PFSK-1 (cell line): ENCODE measurements at regions not wholly inside any gene's neighbourhood (a gene's known extent, or its start where the extent isn't known, plus 50 kb on each side); places are given as distances from the start of the nearest gene placed in this dataset.

Experiments used
- FOXP2 ChIP-seq: optimal IDR thresholded peaks from 2 replicates; pipeline ENCODE3; 2011; ENCODE audit warnings: borderline replicate concordance, control low read depth, inconsistent platforms; ENCODE audit not compliant: insufficient read depth; ENCODE audit errors: extremely low read length, extremely low read depth
- POLR2AphosphoS5 ChIP-seq: IDR thresholded peaks from 2 replicates; pipeline ENCODE4 v1.6.1; 2012; ENCODE audit warnings: low read depth, mild to moderate bottlenecking, control low read depth, low read length, moderate library complexity
- SIN3A ChIP-seq: IDR thresholded peaks from 2 replicates; pipeline ENCODE4 v1.6.1; 2012; ENCODE audit warnings: mild to moderate bottlenecking, low read length, moderate library complexity, borderline replicate concordance; ENCODE audit not compliant: insufficient read depth
- TAF1 ChIP-seq: IDR thresholded peaks from 2 replicates; pipeline ENCODE4 v1.6.1; 2012; ENCODE audit warnings: low read length, control low read depth, borderline replicate concordance; ENCODE audit not compliant: insufficient read depth
- TF ChIP-seq, protein P1 (sequence below), 2 experiments: IDR thresholded peaks; 2 replicates each; pipeline versions ENCODE4 v1.6.1 to v1.8.0; 2011 to 2012; ENCODE audit warnings: low read depth in 2 of 2, low read length in 2 of 2, control low read depth in 1 of 2, inconsistent platforms in 1 of 2, mild to moderate bottlenecking in 1 of 2, moderate library complexity in 1 of 2; ENCODE audit not compliant: insufficient read depth in 1 of 2

- TF ChIP-seq FOXP2 (no peak), TAF1 (no peak), SIN3A (no peak), POLR2AphosphoS5 (no peak)
- TF ChIP-seq, protein P1, sequence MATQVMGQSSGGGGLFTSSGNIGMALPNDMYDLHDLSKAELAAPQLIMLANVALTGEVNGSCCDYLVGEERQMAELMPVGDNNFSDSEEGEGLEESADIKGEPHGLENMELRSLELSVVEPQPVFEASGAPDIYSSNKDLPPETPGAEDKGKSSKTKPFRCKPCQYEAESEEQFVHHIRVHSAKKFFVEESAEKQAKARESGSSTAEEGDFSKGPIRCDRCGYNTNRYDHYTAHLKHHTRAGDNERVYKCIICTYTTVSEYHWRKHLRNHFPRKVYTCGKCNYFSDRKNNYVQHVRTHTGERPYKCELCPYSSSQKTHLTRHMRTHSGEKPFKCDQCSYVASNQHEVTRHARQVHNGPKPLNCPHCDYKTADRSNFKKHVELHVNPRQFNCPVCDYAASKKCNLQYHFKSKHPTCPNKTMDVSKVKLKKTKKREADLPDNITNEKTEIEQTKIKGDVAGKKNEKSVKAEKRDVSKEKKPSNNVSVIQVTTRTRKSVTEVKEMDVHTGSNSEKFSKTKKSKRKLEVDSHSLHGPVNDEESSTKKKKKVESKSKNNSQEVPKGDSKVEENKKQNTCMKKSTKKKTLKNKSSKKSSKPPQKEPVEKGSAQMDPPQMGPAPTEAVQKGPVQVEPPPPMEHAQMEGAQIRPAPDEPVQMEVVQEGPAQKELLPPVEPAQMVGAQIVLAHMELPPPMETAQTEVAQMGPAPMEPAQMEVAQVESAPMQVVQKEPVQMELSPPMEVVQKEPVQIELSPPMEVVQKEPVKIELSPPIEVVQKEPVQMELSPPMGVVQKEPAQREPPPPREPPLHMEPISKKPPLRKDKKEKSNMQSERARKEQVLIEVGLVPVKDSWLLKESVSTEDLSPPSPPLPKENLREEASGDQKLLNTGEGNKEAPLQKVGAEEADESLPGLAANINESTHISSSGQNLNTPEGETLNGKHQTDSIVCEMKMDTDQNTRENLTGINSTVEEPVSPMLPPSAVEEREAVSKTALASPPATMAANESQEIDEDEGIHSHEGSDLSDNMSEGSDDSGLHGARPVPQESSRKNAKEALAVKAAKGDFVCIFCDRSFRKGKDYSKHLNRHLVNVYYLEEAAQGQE (IDR thresholded peaks at IDR 0.05; ENCODE audit: insufficient read depth in 1 of 2, low read depth in 2 of 2, low read length in 2 of 2), result no peak
These were observed 366.6 kb downstream of the PREX1 start for GRCh38 chr20:48461091-48461734.

- TF ChIP-seq TAF1 (no peak), FOXP2 (no peak), SIN3A (no peak), POLR2AphosphoS5 (no peak)
- TF ChIP-seq, protein P1 (IDR thresholded peaks at IDR 0.05; ENCODE audit: insufficient read depth in 1 of 2, low read depth in 2 of 2, low read length in 2 of 2), result no peak
These were observed 367.1 kb downstream of the PREX1 start for GRCh38 chr20:48460681-48461080.

GRCh38 chr20:48459722-48460395, 367.9 kb downstream of the PREX1 start:
- TF ChIP-seq FOXP2 (no peak), SIN3A (no peak), TAF1 (no peak)

GRCh38 chr20:48458601-48459385, 369.0 kb downstream of the PREX1 start:
- TF ChIP-seq, protein P1 (IDR thresholded peaks at IDR 0.05; ENCODE audit: insufficient read depth in 1 of 2, low read depth in 2 of 2, low read length in 2 of 2), result no peak
- TF ChIP-seq SIN3A, result no peak
- TF ChIP-seq POLR2AphosphoS5, result no peak
- TF ChIP-seq TAF1, result no peak
- no peak for TF ChIP-seq FOXP2

- TF ChIP-seq, protein P1 (IDR thresholded peaks at IDR 0.05; ENCODE audit: insufficient read depth in 1 of 2, low read depth in 2 of 2, low read length in 2 of 2), result no peak
- no peak for TF ChIP-seq FOXP2
- TF ChIP-seq SIN3A, result no peak
- TF ChIP-seq POLR2AphosphoS5, result no peak
- no peak for TF ChIP-seq TAF1
These were observed 369.8 kb downstream of the PREX1 start for GRCh38 chr20:48458003-48458377.
